DOHH2 (cell line): ENCODE measurements at regions not wholly inside any gene's neighbourhood (a gene's known extent, or its start where the extent isn't known, plus 50 kb on each side); places are given as distances from the start of the nearest gene placed in this dataset.

Source experiments
- H3F3A ChIP-seq: fragments of 200-600 bp; sonication (generic), shearing (Covaris generic); 2 replicates; pipeline ENCODE4 v1.6.0; 2016; ENCODE audit warnings: antibody characterized with exemption, mild to moderate bottlenecking; ENCODE audit not compliant: control insufficient read depth, insufficient read depth
- H3K27ac ChIP-seq: fragments of 200-600 bp; sonication (generic); 2 replicates; pipeline ENCODE4 v1.5.1; 2014; ENCODE audit warnings: low read depth, mild to moderate bottlenecking, low read length, moderate library complexity
- H3K27me3 ChIP-seq: fragments of 200-600 bp; sonication (generic); 2 replicates; pipeline ENCODE4 v1.6.1; 2014; ENCODE audit warnings: mild to moderate bottlenecking, low read length, mixed read lengths; ENCODE audit not compliant: control insufficient read depth
- H3K36me3 ChIP-seq: fragments of 200-600 bp; sonication (generic); 2 replicates; pipeline ENCODE4 v1.6.1; 2014; ENCODE audit warnings: mild to moderate bottlenecking, low read length, moderate library complexity, mixed read lengths; ENCODE audit not compliant: control insufficient read depth
- H3K4me1 ChIP-seq: fragments of 200-600 bp; sonication (generic); 2 replicates; pipeline ENCODE4 v1.6.1; 2014; ENCODE audit warnings: mild to moderate bottlenecking, low read length, mixed read lengths; ENCODE audit not compliant: control insufficient read depth
- H3K4me2 ChIP-seq: fragments of 200-600 bp; sonication (generic); 2 replicates; pipeline ENCODE4 v1.6.0; 2014; ENCODE audit warnings: mild to moderate bottlenecking, low read length, moderate library complexity
- H3K4me3 ChIP-seq: fragments of 200-600 bp; sonication (generic); 2 replicates; pipeline ENCODE4 v1.5.1; 2014; ENCODE audit warnings: mild to moderate bottlenecking, low read length, mixed read lengths
- H3K79me2 ChIP-seq: fragments of 200-600 bp; sonication (generic); 2 replicates; pipeline ENCODE4 v1.6.1; 2014; ENCODE audit warnings: mild to moderate bottlenecking, low read length, mixed read lengths; ENCODE audit not compliant: control insufficient read depth
- H3K9me2 ChIP-seq: fragments of 200-600 bp; sonication (generic); replicated peaks from 2 replicates; pipeline ENCODE4 v1.6.1; 2014; ENCODE audit warnings: mild to moderate bottlenecking, low read length, mixed read lengths; ENCODE audit not compliant: control insufficient read depth
- H3K9me3 ChIP-seq: fragments of 200-600 bp; sonication (generic); 2 replicates; pipeline ENCODE4 v1.6.1; 2014; ENCODE audit warnings: antibody characterized with exemption, low read length, mixed read lengths; ENCODE audit not compliant: control insufficient read depth, insufficient read depth
- H4K20me1 ChIP-seq: fragments of 200-600 bp; sonication (generic); 2 replicates; pipeline ENCODE4 v1.6.0; 2014; ENCODE audit warnings: low read depth, mild to moderate bottlenecking, antibody characterized with exemption, low read length, moderate library complexity; ENCODE audit not compliant: control insufficient read depth, insufficient read depth
- CTCF ChIP-seq: fragments of 200-600 bp; sonication (generic); IDR thresholded peaks from one replicate; pipeline ENCODE4 v1.5.1; 2014; ENCODE audit warnings: antibody characterized with exemption, mild to moderate bottlenecking, low read depth, low read length; ENCODE audit not compliant: poor library complexity, severe bottlenecking
- EZH2phosphoT487 ChIP-seq: fragments of 200-600 bp; sonication (generic); IDR thresholded peaks from 2 replicates; pipeline ENCODE4 v1.6.1; 2017; ENCODE audit warnings: borderline replicate concordance, mild to moderate bottlenecking, antibody characterized with exemption, low read length, moderate library complexity, mixed read lengths

GRCh38 chr5:158430166-158430797, 571.3 kb upstream of the CLINT1 start:
- peaks cover 5% of the 10 kb centered on the region; the same call in 1 of the 2 replicates for H3K9me3 ChIP-seq
- H3K4me3 ChIP-seq, result no peak overlapping the region
- H3F3A ChIP-seq, result no peaks in the 10 kb centered on the region
- no peak overlapping the region for H3K27ac ChIP-seq
- TF ChIP-seq CTCF, result no peak
- TF ChIP-seq EZH2phosphoT487, result no peak
- H3K4me1 ChIP-seq, result peaks cover 45% of the 10 kb centered on the region
- H3K79me2 ChIP-seq, result no peaks in the 10 kb centered on the region
- H3K36me3 ChIP-seq, result no peaks in the 10 kb centered on the region
- H3K9me2 ChIP-seq, result no peaks in the 10 kb centered on the region
- no peaks in the 10 kb centered on the region for H3K27me3 ChIP-seq
- H4K20me1 ChIP-seq, result no peaks in the 10 kb centered on the region
- no peak overlapping the region for H3K4me2 ChIP-seq

GRCh38 chr5:158429564-158429963, 570.6 kb upstream of the CLINT1 start:
- Histone ChIP-seq H3K79me2 (no peaks in the 10 kb centered on the region), H4K20me1 (no peaks in the 10 kb centered on the region), H3K36me3 (no peaks in the 10 kb centered on the region), H3K4me1 (peaks cover 38% of the 10 kb centered on the region), H3K27me3 (no peaks in the 10 kb centered on the region), H3K9me3 (peaks cover 5% of the 10 kb centered on the region; the same call in 1 of the 2 replicates), H3K4me2 (no peak overlapping the region), H3K9me2 (no peaks in the 10 kb centered on the region), H3F3A (no peaks in the 10 kb centered on the region), H3K27ac (no peak overlapping the region), H3K4me3 (no peak overlapping the region)
- no peak for TF ChIP-seq CTCF
- TF ChIP-seq EZH2phosphoT487, result no peak

- Histone ChIP-seq H3K27ac (no peak overlapping the region), H3K9me3 (no peaks in the 10 kb centered on the region)
- TF ChIP-seq CTCF, result no peak
- no peak for TF ChIP-seq EZH2phosphoT487
Measured at GRCh38 chr5:158423623-158424200, 564.8 kb upstream of the CLINT1 start.

More at GRCh38 chr5:158423623-158424200, 564.8 kb upstream of the CLINT1 start:
- Histone ChIP-seq H4K20me1 (no peaks in the 10 kb centered on the region), H3K4me1 (peaks cover 10% of the 10 kb centered on the region), H3K4me3 (no peak overlapping the region), H3K36me3 (no peaks in the 10 kb centered on the region), H3F3A (no peaks in the 10 kb centered on the region), H3K79me2 (no peaks in the 10 kb centered on the region), H3K27me3 (no peaks in the 10 kb centered on the region), H3K4me2 (no peak overlapping the region), H3K9me2 (no peaks in the 10 kb centered on the region)
